ENCODE measurements at regions not wholly inside any gene's neighbourhood (a gene's known extent, or its start where the extent isn't known, plus 50 kb on each side); places are given as distances from the start of the nearest gene placed in this dataset.

- DNase-seq (ENCODE audit: low read depth) = no peak
These were observed 212.0 kb upstream of the DTNBP1 start for GRCh38 chr6:15874821-15875220.

- DNase-seq (ENCODE audit: low read depth) = no peak
These were observed 211.5 kb upstream of the DTNBP1 start for GRCh38 chr6:15874326-15874725.

GRCh38 chr6:15872241-15873103, 209.6 kb upstream of the DTNBP1 start:
- no peak for DNase-seq (ENCODE audit: low read depth)

GRCh38 chr6:15871276-15871675, 208.4 kb upstream of the DTNBP1 start:
- DNase-seq (ENCODE audit: low read depth) = no peak

GRCh38 chr6:15870333-15871043, 207.7 kb upstream of the DTNBP1 start:
- no peak for DNase-seq (ENCODE audit: low read depth)

- no peak for DNase-seq (ENCODE audit: low read depth)
These were observed 201.9 kb upstream of the DTNBP1 start for GRCh38 chr6:15864708-15865062.

- no peak for DNase-seq (ENCODE audit: low read depth)
These were observed 201.3 kb upstream of the DTNBP1 start for GRCh38 chr6:15864038-15864707.

- no peak for DNase-seq (ENCODE audit: low read depth)
These were observed 200.0 kb upstream of the DTNBP1 start for GRCh38 chr6:15862810-15863209.

GRCh38 chr6:15861486-15861885, 198.7 kb upstream of the DTNBP1 start:
- DNase-seq (ENCODE audit: low read depth) = no peak

GRCh38 chr6:15854826-15855710, 192.2 kb upstream of the DTNBP1 start:
- DNase-seq (ENCODE audit: low read depth) = no peak

- DNase-seq (ENCODE audit: low read depth) = no peak
These were observed 191.6 kb upstream of the DTNBP1 start for GRCh38 chr6:15854378-15854777.

- DNase-seq (ENCODE audit: low read depth) = no peak
These were observed 190.4 kb upstream of the DTNBP1 start for GRCh38 chr6:15853259-15853658.

- no peak for DNase-seq (ENCODE audit: low read depth)
These were observed 189.5 kb upstream of the DTNBP1 start for GRCh38 chr6:15852289-15852688.

- no peak for DNase-seq (ENCODE audit: low read depth)
These were observed 186.6 kb upstream of the DTNBP1 start for GRCh38 chr6:15849395-15849794.

GRCh38 chr6:15845492-15845891, 182.7 kb upstream of the DTNBP1 start:
- DNase-seq (ENCODE audit: low read depth) = no peak

GRCh38 chr6:15843764-15844163, 180.9 kb upstream of the DTNBP1 start:
- DNase-seq (ENCODE audit: low read depth) = no peak

GRCh38 chr6:15843226-15843625, 180.4 kb upstream of the DTNBP1 start:
- DNase-seq (ENCODE audit: low read depth) = no peak

- no peak for DNase-seq (ENCODE audit: low read depth)
These were observed 179.9 kb upstream of the DTNBP1 start for GRCh38 chr6:15842727-15843117.

- no peak for DNase-seq (ENCODE audit: low read depth)
These were observed 179.3 kb upstream of the DTNBP1 start for GRCh38 chr6:15841937-15842726.

GRCh38 chr6:15839969-15840541, 177.2 kb upstream of the DTNBP1 start:
- DNase-seq (ENCODE audit: low read depth) = no peak

- DNase-seq (ENCODE audit: low read depth) = no peak
These were observed 174.4 kb upstream of the DTNBP1 start for GRCh38 chr6:15837205-15837604.

Measured in activated gamma-delta T cell treated with anti-CD3 and anti-CD28 coated beads, Interleukin-2, amount 50 U/mL, for 16 hours (primary cell).